ENCODE measurements at regions not wholly inside any gene's neighbourhood (a gene's known extent, or its start where the extent isn't known, plus 50 kb on each side); places are given as distances from the start of the nearest gene placed in this dataset.
A peak's percentile ranks its signal among the peaks of the same experiment; 100 is the strongest.
"Not testable (repeated sequence)": the region's sequence is repeated elsewhere in the genome, so short reads cannot be mapped to it uniquely, and the experiment has no call there.

DNA sequence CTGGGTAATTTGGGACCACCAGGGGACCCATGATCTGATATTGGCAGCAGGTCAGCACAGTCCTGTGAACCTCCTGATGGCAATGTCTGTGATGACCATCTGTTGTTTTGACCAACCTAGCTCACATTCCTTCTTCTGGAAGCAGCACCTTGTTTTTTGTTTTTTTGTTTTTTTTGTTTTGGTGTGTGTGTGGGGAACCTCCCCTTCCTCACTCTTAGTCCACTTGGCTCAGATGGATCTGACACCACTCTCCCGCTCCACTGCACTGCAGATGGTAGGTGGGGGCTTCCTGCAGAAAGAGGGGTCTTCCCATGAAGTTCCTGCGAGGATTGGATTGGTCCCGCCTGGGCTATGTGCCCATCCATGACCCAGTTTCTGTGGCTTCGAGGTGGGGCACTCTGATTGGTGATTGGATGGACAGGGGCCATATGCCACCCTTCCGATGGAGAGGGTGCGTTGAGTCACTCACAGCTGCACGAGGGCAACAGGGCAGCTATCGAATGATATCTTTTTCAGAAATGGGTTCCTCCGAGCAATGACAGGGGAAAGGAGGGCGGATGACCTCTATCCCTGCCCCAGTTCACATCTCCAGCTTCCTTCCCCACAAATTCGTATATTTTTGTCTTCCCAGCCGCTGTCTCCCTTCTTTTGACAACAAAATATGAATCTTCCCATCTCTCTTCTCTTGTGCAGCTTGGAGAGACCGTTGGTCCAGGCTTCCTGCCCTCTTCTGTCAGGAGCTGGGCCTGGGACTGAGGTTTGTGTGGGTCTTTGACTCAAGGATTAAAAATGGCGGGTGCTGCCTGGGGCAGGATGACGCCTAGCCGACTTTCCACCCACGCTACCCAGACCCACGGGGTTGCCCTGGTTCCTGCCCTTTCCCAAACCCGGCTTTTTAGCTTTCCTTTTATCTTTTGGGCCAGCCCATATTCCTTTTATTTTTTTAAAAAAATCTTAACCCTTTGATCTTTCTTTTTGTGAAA is 132.1 kb upstream of the KCNG1 start:
- DNase-seq: no peak

DNA sequence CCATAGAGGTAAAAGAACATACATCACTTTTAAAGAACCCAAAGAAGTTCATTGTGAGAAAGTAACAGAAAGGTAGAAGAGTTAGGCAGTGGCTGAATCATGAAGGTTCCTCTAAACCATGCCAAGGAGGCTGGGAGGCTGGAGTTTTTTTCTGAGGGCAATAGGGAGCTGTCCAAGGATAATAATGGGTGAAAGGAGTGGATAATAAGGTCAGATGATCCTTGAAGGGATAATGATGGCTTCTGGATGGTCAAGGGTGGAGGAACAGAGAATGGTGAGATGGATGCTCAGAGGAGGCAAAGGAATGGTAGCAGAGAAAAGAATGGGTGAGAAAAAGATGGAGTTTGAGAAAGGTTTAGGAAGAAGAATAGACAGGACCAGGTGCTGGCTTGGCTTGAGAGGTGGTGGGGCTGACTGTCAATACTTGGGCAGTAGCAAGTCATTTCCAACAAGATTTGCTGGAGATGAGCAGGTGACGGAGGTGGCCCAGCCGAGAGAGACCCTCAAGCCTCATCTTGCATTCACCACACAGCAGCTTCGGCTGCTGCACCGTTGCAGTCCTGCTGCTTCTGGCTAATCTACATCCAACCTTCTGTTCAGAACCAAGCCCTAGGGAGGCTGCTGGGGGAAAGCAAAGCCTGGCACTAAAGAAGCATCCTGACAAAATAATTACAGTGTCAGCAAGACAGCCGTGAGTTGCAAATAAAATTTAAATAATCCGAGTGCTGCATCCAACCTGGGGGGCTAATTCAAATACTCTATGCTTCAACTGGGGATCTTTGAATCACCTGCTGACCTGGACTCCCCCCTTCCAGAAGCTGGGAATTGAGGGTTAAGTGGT is 131.2 kb upstream of the KCNG1 start:
- DNase-seq: no peak

GRCh38 chr20:51148941-51149340 is 126.0 kb upstream of the KCNG1 start:
- no peak for DNase-seq

- DNase-seq: no peak
Observed at GRCh38 chr20:51144476-51144875, 121.6 kb upstream of the KCNG1 start.

- DNase-seq: no peak
Observed at GRCh38 chr20:51143652-51144051, 120.7 kb upstream of the KCNG1 start.

GRCh38 chr20:51142448-51142847 is 119.5 kb upstream of the KCNG1 start:
- no peak for DNase-seq

GRCh38 chr20:51140671-51141070 is 117.8 kb upstream of the KCNG1 start:
- DNase-seq: no peak

GRCh38 chr20:51139891-51140290 is 117.0 kb upstream of the KCNG1 start:
- DNase-seq: peak; percentile 53 to 57

DNA sequence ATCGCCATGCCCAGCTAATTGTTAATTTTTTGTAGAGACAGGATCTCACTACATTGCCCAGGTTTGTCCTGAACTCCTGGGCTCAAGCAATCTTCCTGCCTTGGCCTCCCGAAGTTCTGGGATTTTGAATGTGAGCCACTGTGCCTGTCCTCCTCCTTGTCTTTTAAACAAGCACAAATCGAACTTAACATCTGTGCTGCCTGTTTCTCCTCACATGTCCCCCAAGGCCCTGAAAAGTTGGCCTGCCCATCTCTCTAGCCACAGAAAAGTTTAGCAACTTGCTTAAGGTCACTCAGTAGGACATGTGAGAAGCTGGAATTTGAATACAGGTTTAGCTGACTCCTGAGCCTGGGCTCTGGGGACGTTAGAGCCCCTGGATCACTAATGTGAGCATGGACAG is 115.7 kb upstream of the KCNG1 start:
- no peak for DNase-seq

DNA sequence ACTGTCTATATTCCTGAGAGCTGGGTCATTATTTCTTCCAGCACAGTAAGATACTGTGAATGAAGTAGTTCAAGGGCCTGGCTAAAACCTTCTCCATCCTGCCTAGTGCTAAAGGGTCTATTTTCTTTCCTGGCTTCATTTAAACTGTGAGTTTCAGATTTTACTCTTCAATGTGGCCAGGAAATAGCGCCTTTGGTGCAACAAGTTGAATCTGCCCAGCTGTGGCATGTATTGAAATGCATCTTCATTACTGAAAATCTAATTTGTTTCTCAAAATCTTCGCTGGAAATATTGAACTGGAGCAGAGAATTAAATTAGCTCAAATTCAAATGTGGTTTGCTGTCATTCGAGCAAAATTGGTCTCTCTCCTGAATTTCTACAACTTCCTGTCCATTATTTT is 114.6 kb upstream of the KCNG1 start:
- DNase-seq: no peak

- no peak for DNase-seq
Observed at GRCh38 chr20:51135926-51136715, 113.2 kb upstream of the KCNG1 start.

DNA sequence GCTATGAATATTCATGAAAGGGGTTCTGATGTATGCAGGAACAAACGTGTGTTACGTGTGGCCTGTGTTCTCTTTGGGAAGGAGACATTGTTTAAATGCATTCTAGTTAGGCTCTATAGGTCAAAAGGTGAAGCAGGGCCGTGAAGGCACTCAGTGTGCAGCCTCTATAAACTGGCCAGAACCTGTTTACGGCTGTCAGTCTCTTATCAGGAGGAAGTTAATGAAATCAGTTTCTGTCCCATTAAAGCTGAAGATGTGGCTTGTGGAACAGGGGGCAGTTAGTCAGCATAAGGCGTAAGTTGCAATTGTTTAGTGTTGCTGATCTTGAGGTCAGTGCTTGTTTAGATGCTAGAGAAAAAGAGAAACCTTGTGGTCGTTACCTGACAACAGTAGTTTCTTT is 111.5 kb upstream of the KCNG1 start:
- DNase-seq: no peak

DNA sequence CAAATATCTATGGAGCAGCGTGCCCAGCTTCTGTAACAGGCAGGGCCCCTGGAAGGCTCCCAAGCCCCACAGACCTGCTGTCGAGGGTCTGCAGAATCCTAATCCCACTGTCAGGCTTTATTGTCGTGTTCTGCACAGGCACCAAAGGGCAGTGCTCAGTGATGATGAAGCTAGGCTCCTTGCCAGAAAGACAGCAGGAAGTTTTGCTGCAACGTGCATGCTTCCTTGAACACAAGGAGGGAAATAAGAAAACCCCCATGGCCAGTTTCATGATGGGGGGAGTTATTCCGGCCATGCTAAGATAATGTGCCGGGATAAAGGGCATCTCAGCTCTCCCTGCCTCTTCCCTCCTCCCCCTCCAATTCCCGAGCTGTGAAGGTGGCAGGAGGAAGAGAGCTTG is 109.4 kb upstream of the KCNG1 start:
- no peak for DNase-seq

DNA sequence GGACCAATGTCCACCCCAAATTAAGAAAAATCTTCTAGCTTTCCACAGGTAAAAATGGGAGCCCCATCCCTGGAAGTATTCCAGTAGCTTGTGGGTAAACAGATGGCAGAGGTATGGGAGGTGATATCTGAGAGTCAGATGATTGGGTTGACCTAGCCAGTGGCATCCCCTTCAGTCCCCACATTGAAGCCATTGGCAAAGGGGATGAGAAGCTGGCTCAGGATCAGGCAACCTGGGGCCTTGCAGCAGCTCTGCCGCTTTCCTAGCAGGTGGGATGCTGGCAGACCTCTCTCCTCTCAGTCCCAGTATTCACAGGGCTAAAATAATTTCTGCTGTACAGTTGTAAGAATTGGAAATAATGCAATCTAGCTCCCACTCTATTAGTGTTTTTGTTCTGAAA is 108.9 kb upstream of the KCNG1 start:
- DNase-seq: no peak

GRCh38 chr20:51129147-51129776 is 106.4 kb upstream of the KCNG1 start:
- no peak for DNase-seq

- no peak for DNase-seq
Observed at GRCh38 chr20:51128198-51128597, 105.3 kb upstream of the KCNG1 start.

GRCh38 chr20:51127713-51128112 is 104.8 kb upstream of the KCNG1 start:
- DNase-seq: no peak

DNA sequence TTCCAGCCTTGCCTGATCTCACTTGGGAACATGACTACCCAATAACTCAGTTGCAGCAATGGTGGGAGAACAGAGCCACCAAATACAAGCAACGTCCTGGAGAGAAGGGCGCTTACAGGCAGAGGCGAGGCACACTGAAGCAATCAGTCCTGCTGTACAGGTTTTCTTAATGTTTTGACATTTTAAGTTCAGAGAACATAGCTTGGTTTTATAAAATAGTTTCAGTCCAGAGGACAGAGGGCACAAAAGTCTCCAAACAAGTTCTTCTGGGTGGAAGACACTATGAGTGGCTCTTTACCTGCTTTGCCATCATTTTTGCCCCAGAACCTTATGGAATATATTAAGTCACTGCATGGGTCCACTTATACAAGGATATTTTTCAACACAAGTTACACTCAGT is 103.4 kb upstream of the KCNG1 start:
- DNase-seq: no peak

GRCh38 chr20:51125780-51126179 is 102.9 kb upstream of the KCNG1 start:
- DNase-seq: no peak

DNA sequence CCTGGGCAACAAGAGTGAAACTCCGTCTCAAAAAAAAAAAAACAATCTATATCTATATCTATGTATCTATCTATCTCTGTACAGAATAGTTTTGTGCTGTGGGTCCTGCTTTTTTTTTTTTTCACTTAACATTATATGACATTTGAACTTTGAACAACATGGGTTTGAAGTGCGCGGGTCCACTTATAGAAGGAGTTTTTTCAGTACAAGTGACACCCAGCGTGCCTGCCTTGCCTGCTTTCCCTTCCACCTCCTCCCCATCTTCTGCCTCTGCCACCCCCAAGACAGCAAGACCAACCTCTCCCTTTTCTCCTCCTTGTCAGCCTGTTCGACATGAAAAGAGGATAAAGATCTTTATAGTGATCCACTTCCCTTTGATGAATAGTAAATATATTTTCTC is 102.2 kb upstream of the KCNG1 start:
- DNase-seq: no peak

DNA sequence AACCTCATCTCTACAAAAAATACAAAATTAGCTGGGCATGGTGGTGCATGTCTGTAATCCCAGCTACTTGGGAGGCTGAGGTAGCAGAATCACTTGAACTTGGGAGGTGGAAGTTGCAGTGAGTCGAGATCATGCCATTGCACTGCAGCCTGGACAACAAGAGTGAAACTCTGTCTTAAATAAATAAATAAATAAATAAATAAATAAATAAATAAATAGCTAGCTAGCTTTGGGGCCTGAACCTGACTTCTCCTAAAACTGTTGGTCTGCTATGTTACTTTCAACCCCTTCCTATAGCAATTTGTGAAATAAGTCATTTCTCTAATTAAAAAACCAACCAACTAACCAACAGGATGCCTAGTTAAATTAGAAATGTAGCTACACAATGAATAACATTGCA is 101.0 kb upstream of the KCNG1 start:
- DNase-seq: not testable (repeated sequence)

DNA sequence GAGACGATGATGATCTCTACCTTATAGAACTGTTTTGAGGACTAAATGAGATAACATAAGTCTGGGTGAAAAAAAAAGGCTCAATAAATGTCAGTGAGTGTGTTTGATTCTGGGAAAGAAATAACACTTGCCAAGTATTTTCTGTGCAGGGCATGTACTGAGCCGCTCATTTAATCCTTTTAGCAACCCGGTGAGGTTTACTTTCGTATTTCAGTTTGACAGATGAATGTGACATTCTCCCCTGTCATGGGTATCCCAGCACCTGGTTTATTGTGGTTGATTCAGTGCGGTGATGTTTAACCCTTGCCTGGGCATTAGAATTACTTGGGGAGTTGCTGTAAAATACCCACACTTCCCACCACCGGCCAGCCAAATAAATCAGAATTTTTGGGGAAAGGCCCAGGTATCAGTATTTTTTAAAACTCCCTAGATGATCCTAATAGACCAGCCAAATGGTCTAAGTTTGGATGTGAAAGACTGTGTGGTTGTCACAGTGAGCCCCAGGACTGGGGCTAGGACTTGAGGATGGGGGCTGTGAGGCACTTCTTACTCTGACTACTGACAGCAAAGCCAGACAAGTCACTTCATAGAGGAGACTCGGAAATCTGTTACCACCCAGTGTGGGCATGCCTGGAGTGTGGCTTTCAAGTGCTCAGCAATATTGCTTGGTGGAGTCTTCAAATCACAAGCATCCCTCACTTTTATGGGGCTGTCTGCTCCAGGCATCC is 100.2 kb upstream of the KCNG1 start:
- DNase-seq: no peak

Measured in NCI-H1930 (cell line).